ENCODE measurements at regions not wholly inside any gene's neighbourhood (a gene's known extent, or its start where the extent isn't known, plus 50 kb on each side); places are given as distances from the start of the nearest gene placed in this dataset.
"Not testable (repeated sequence)": the region's sequence is repeated elsewhere in the genome, so short reads cannot be mapped to it uniquely, and the experiment has no call there.

GRCh38 chr11:109480251-109480650 is 58.3 kb downstream of the C11orf87 start:
- DNase-seq = no peak
- no peak for ATAC-seq (ENCODE audit: poor library complexity)
- intact Hi-C loops (cut with DNase I) = no loop called here

- intact Hi-C loops (cut with DNase I) = no loop called here
- ATAC-seq (ENCODE audit: poor library complexity) = no peak
- no peak for DNase-seq
Observed at GRCh38 chr11:109486129-109486528, 64.1 kb downstream of the C11orf87 start.

GRCh38 chr11:109490953-109491635 is 69.1 kb downstream of the C11orf87 start:
- intact Hi-C loops (cut with DNase I) = no loop called here
- DNase-seq (no peak), ATAC-seq (ENCODE audit: poor library complexity) (no peak)

GRCh38 chr11:109506115-109506514 is 84.1 kb downstream of the C11orf87 start:
- ATAC-seq (ENCODE audit: poor library complexity) (no peak), DNase-seq (no peak)
- intact Hi-C loops (cut with DNase I) = no loop called here

GRCh38 chr11:109507331-109507730 is 85.3 kb downstream of the C11orf87 start:
- DNase-seq = no peak
- intact Hi-C loops (cut with DNase I) = no loop called here
- no peak for ATAC-seq (ENCODE audit: poor library complexity)

- ATAC-seq (ENCODE audit: poor library complexity) (no peak), DNase-seq (no peak)
- intact Hi-C loops (cut with DNase I) = no loop called here
Observed at GRCh38 chr11:109507836-109508561, 86.0 kb downstream of the C11orf87 start.

- DNase-seq (no peak), ATAC-seq (ENCODE audit: poor library complexity) (no peak)
- intact Hi-C loops (cut with DNase I) = no loop called here
Observed at GRCh38 chr11:109508943-109509342, 87.0 kb downstream of the C11orf87 start.

- intact Hi-C loops (cut with DNase I) = no loop called here
- DNase-seq = no peak
- no peak for ATAC-seq (ENCODE audit: poor library complexity)
Observed at GRCh38 chr11:109510316-109510715, 88.3 kb downstream of the C11orf87 start.

- intact Hi-C loops (cut with DNase I) = no loop called here
- ATAC-seq (ENCODE audit: poor library complexity) = no peak
- DNase-seq = no peak
Observed at GRCh38 chr11:109511598-109511997, 89.6 kb downstream of the C11orf87 start.

GRCh38 chr11:109512249-109512648 is 90.3 kb downstream of the C11orf87 start:
- intact Hi-C loops (cut with DNase I) = no loop called here
- DNase-seq (no peak), ATAC-seq (ENCODE audit: poor library complexity) (no peak)

- DNase-seq (no peak), ATAC-seq (ENCODE audit: poor library complexity) (no peak)
- intact Hi-C loops (cut with DNase I) = no loop called here
Observed at GRCh38 chr11:109512680-109513079, 90.7 kb downstream of the C11orf87 start.

GRCh38 chr11:109514313-109515018 is 92.5 kb downstream of the C11orf87 start:
- DNase-seq = no peak
- intact Hi-C loops (cut with DNase I) = no loop called here
- ATAC-seq (ENCODE audit: poor library complexity) = no peak

GRCh38 chr11:109519253-109519652 is 97.3 kb downstream of the C11orf87 start:
- DNase-seq (no peak), ATAC-seq (ENCODE audit: poor library complexity) (no peak)
- intact Hi-C loops (cut with DNase I) = no loop called here

- intact Hi-C loops (cut with DNase I) = no loop called here
- no peak for ATAC-seq (ENCODE audit: poor library complexity)
Observed at GRCh38 chr11:109521571-109522086, 99.6 kb downstream of the C11orf87 start.

GRCh38 chr11:109522116-109522755 is 100.2 kb downstream of the C11orf87 start:
- no peak for ATAC-seq (ENCODE audit: poor library complexity)
- intact Hi-C loops (cut with DNase I) = no loop called here
- no peak for DNase-seq

More at GRCh38 chr11:109521571-109522086, 99.6 kb downstream of the C11orf87 start:
- DNase-seq = no peak

GRCh38 chr11:109525636-109526035 is 103.6 kb downstream of the C11orf87 start:
- ATAC-seq (ENCODE audit: poor library complexity); intact Hi-C loops (cut with DNase I): not testable (repeated sequence)

GRCh38 chr11:109526061-109526460 is 104.1 kb downstream of the C11orf87 start:
- intact Hi-C loops (cut with DNase I) = no loop called here
- ATAC-seq (ENCODE audit: poor library complexity) (no peak), DNase-seq (no peak)

More at GRCh38 chr11:109525636-109526035, 103.6 kb downstream of the C11orf87 start:
- not testable (repeated sequence) for DNase-seq

GRCh38 chr11:109526931-109527330 is 104.9 kb downstream of the C11orf87 start:
- DNase-seq = no peak
- intact Hi-C loops (cut with DNase I) = no loop called here
- ATAC-seq (ENCODE audit: poor library complexity) = no peak

GRCh38 chr11:109527496-109527895 is 105.5 kb downstream of the C11orf87 start:
- no peak for DNase-seq
- intact Hi-C loops (cut with DNase I) = no loop called here
- no peak for ATAC-seq (ENCODE audit: poor library complexity)
